Left colon (tissue), 2 donors: ENCODE measurements at regions not wholly inside any gene's neighbourhood (a gene's known extent, or its start where the extent isn't known, plus 50 kb on each side); places are given as distances from the start of the nearest gene placed in this dataset.
"Not testable (repeated sequence)": the region's sequence is repeated elsewhere in the genome, so short reads cannot be mapped to it uniquely, and the experiment has no call there.

Experiments used
- ATAC-seq: fragments of 200-7000 bp; cut with Tn5 transposase; one replicate; pipeline ENCODE4 v1.9.1; 2020; ENCODE audit warnings: mild to moderate bottlenecking, moderate library complexity
- DNase-seq, 2 donors: peaks; one replicate each; pipeline ENCODE4 v3.0.0-alpha.2; 2020
- intact Hi-C, 2 donors: fragments of 100-400 bp; cut with DNase I in 1 of 2; cut with micrococcal nuclease in 1 of 2; formaldehyde crosslinking; loops; one replicate each; pipeline versions ENCODE4 v1.11.2 to v1.14.0; 2022; cut with DNase I, micrococcal nuclease
- donor health status: DM: no; HTN: no; CAD: no.
- donor health status: DM: yes; HTN: yes; CAD: no.

- DNase-seq: no peak
- ATAC-seq: no peak
- intact Hi-C loops: no loop called here
Observed at GRCh38 chr11:38680746-38681145, 2082.7 kb upstream of the RAG2 start.

- DNase-seq (no peak), ATAC-seq (no peak)
- intact Hi-C loops: no loop called here
Observed at GRCh38 chr11:38680166-38680565, 2082.1 kb upstream of the RAG2 start.

- intact Hi-C loops: no loop called here
- ATAC-seq (no peak), DNase-seq (no peak)
Observed at GRCh38 chr11:38672445-38672844, 2074.4 kb upstream of the RAG2 start.

- intact Hi-C loops: no loop called here
- DNase-seq (no peak), ATAC-seq (no peak)
Observed at GRCh38 chr11:38667359-38667758, 2069.3 kb upstream of the RAG2 start.

GRCh38 chr11:38648604-38649003, 2050.6 kb upstream of the RAG2 start:
- DNase-seq (no peak), ATAC-seq (no peak)
- intact Hi-C loops: no loop called here

- DNase-seq (no peak), ATAC-seq (no peak)
- intact Hi-C loops: no loop called here
Observed at GRCh38 chr11:38646382-38646781, 2048.3 kb upstream of the RAG2 start.

GRCh38 chr11:38640854-38641253, 2042.8 kb upstream of the RAG2 start:
- intact Hi-C loops: no loop called here
- ATAC-seq: no peak
- no peak for DNase-seq

- ATAC-seq (no peak), DNase-seq (no peak)
- intact Hi-C loops: no loop called here
Observed at GRCh38 chr11:38612701-38613100, 2014.7 kb upstream of the RAG2 start.

GRCh38 chr11:38601371-38601770, 2003.3 kb upstream of the RAG2 start:
- intact Hi-C loops, DNase-seq, ATAC-seq: not testable (repeated sequence)

- DNase-seq (no peak), ATAC-seq (no peak)
- intact Hi-C loops: no loop called here
Observed at GRCh38 chr11:38598418-38598817, 2000.4 kb upstream of the RAG2 start.

GRCh38 chr11:38595359-38596016, 1997.5 kb upstream of the RAG2 start:
- DNase-seq, ATAC-seq, intact Hi-C loops: not testable (repeated sequence)

- DNase-seq (no peak), ATAC-seq (no peak)
- intact Hi-C loops: no loop called here
Observed at GRCh38 chr11:38594895-38595294, 1996.9 kb upstream of the RAG2 start.

GRCh38 chr11:38593649-38594048, 1995.6 kb upstream of the RAG2 start:
- DNase-seq (no peak), ATAC-seq (no peak)
- intact Hi-C loops: no loop called here

GRCh38 chr11:38582756-38583155, 1984.7 kb upstream of the RAG2 start:
- intact Hi-C loops: no loop called here

GRCh38 chr11:38582151-38582550, 1984.1 kb upstream of the RAG2 start:
- intact Hi-C loops: no loop called here
- DNase-seq (no peak), ATAC-seq (no peak)

More at GRCh38 chr11:38582756-38583155, 1984.7 kb upstream of the RAG2 start:
- DNase-seq: no peak
- no peak for ATAC-seq

- intact Hi-C loops: no loop called here
- ATAC-seq (no peak), DNase-seq (no peak)
Observed at GRCh38 chr11:38577769-38578168, 1979.7 kb upstream of the RAG2 start.

- intact Hi-C loops: no loop called here
- no peak for ATAC-seq
- DNase-seq: no peak
Observed at GRCh38 chr11:38562562-38562961, 1964.5 kb upstream of the RAG2 start.

- no peak for ATAC-seq
- DNase-seq: no peak
- intact Hi-C loops: no loop called here
Observed at GRCh38 chr11:38553148-38553547, 1955.1 kb upstream of the RAG2 start.

- intact Hi-C loops: no loop called here
- ATAC-seq (no peak), DNase-seq (no peak)
Observed at GRCh38 chr11:38547462-38547861, 1949.4 kb upstream of the RAG2 start.

- ATAC-seq: no peak
- DNase-seq: no peak
- intact Hi-C loops: no loop called here
Observed at GRCh38 chr11:38543986-38544385, 1946.0 kb upstream of the RAG2 start.

GRCh38 chr11:38543311-38543710, 1945.3 kb upstream of the RAG2 start:
- ATAC-seq (no peak), DNase-seq (no peak)
- intact Hi-C loops: no loop called here
